HG03039 (cell line): ENCODE measurements at regions not wholly inside any gene's neighbourhood (a gene's known extent, or its start where the extent isn't known, plus 50 kb on each side); places are given as distances from the start of the nearest gene placed in this dataset.

ENCODE experiments used
- ATAC-seq: cut with Tn5 transposase; IDR thresholded peaks from one replicate; pipeline ENCODE4 v1.9.1; 2021; ENCODE audit warnings: mild to moderate bottlenecking, moderate library complexity; ENCODE audit not compliant: unreplicated experiment

DNA sequence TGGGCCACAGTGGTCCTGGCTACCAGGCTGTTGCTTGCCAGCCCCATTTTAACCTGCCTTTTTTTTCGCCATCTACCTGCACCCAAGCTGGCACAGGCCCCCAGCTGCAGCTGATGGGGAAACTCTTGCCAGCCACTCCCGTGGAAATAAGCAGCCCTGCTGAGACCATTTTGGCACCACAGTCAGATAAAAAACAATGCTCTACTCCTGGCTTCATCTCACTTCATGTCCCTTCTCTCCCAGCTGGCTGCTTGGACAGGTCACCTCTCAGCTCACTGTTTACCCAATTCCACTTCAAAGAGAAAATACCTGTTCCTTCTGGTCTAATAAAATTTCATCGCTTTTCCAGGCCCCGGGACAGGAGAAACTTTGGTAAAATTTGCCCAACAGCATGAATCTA, 322.6 kb upstream of the SLC30A5 start:
- ATAC-seq: no peak

DNA sequence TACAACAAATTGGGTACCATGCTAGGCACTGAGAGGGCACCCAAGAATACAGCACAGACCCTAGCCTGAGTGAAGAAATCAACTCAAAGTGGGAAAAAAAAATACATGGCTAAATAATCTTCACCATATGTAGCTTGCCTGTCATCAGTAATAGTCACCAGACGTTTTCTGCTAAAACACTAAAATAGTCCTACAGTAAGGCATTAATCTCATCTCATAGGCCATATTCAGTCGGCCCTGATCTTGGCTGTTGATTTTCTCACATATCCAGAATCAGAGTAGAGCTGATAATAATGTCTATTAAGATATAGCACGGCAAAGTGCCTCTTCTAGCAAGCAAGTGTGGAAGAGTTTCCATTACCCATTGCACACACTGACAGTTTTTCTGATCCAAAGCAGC, 322.1 kb upstream of the SLC30A5 start:
- ATAC-seq: no peak

DNA sequence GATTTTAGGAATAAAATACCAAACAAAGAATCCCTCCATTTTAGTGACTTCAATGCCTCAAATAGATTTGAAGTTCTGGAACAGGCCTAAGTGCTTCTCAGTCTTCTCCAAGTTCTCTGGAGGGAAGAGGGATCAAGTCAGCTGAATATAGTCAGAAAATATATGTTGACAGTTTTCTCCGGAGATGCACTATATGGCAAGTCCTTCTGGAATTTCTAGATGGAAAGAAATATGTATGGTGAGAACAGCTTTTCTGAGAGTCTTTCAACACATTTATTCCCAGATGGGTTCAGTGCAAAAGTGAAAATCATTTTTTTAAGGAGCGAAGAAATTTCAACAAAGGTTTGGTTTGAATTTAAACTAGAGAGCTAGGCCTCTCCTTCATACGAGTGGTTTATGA, 317.4 kb upstream of the SLC30A5 start:
- ATAC-seq: no peak

DNA sequence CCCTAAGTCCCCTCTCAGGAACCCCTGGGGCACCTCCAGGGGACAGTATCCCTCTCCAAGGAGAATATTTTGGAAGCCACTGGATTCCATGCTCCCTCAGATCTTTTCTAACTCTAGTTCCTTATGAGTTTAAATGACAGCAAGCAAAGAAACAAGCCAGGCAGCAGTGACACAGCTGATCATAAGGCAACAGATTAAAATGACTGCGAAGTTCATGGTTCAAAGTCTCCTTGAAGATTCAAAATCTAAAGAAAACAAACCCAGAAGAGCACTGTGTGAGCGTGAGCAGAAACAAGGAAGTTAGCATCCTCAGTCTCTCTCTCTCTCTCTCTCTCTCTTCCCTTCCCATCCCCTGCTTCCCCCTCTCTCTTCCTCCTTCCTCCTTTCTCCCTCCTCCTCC, 316.7 kb upstream of the SLC30A5 start:
- ATAC-seq: no peak

DNA sequence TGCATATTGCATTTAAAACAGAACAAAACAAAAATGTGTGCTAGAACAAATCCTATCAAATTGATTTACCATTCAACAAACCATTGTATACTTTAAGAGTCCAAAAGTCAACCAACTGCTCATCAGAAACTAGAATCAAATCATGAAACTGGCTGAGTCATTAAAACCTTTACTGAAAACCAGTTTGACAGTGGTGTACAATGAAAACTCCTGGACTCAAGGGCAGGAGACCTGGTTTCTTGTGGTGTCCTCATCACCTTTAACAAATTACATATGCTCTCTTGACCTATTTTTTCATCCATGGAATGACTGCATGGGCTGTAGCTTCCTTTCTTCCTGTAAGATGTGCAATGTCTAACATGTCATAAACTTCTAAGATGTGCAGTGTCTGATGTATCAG, 315.3 kb upstream of the SLC30A5 start:
- no peak for ATAC-seq

DNA sequence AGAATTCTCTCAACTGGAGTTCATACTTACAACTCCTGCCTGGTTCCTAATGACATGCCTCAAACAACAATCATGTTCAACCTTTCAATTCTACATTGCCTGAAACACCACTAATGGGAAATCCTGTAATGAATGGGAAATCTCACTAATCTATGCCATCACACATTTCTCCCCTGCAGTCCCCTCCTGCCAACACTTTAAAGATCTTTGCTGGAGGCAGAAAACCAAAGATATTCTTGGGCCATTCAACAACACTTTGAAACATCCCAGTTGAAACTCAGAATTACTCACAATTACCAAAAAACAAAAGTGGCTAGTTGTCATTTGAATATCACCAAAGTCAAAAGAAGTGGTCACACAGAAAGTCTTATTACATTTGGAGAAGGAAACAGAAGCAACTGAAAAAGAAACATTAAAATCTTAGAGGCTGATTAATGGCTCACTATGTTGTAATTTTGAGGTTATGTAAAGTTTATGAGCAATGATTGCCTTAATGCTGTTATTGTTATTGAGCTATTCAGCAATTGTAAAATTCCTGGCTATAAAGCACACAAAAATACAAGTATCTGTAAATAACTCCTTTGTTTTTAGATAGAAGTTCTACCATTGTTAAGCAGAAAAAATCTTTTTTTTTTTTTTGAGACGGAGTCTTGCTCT, 313.4 kb upstream of the SLC30A5 start:
- ATAC-seq: no peak

DNA sequence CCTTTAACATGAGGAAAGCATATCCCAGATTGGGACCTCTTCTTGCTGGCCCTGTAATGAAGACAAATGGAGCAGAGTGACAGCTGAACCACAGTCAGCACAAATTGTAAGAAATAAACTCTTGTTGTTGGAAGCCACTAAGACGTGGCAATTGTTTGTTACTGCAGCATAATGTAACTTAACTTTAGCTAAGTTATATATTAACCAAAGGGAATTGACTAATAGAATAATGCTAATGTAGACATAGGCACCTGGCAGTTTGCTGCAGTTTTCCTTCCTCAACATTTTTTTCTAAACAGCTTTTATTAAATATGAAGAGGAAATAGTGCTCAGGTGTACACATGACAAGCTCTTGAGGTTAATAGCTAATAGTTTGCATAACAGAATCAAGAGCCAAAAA, 300.7 kb upstream of the SLC30A5 start:
- ATAC-seq: no peak

DNA sequence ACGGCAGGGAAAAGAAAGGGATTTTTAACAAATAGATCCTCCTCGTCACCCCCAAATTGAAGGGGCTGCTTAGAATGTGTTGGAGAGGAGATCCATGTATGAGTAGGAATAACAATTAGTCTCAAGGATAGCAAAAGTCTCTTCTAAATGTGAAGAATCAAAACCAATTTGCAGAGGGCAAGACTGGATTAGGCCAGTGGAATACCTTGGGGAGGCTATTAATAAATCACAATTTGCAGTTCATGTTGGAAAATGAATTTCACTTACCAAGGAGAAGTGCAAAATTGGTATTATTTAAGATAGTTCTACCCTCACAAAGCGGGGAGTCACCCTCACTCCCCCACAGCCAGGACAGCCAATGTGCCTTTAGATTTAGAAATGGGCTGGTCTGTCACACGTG, 299.8 kb upstream of the SLC30A5 start:
- ATAC-seq: no peak

DNA sequence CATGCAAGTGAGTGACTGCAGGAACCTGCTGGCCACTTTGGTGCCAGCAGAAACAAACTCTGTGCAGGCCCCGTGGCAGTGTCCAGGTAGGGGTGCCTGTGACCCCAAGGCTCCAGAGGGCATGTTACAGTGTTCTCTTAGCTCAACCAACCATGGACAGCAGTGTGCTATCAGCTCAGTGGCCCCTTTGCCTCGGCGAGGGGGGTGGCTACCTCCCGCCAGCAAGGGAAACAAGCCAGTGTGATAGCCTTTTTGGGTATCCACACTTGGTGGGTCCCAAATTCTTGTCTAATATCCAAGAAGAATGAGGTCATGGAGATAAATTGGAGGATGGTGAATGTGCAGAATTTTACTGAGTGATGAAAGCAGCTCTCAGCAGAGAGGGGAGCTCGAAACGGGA, 298.6 kb upstream of the SLC30A5 start:
- ATAC-seq: no peak

DNA sequence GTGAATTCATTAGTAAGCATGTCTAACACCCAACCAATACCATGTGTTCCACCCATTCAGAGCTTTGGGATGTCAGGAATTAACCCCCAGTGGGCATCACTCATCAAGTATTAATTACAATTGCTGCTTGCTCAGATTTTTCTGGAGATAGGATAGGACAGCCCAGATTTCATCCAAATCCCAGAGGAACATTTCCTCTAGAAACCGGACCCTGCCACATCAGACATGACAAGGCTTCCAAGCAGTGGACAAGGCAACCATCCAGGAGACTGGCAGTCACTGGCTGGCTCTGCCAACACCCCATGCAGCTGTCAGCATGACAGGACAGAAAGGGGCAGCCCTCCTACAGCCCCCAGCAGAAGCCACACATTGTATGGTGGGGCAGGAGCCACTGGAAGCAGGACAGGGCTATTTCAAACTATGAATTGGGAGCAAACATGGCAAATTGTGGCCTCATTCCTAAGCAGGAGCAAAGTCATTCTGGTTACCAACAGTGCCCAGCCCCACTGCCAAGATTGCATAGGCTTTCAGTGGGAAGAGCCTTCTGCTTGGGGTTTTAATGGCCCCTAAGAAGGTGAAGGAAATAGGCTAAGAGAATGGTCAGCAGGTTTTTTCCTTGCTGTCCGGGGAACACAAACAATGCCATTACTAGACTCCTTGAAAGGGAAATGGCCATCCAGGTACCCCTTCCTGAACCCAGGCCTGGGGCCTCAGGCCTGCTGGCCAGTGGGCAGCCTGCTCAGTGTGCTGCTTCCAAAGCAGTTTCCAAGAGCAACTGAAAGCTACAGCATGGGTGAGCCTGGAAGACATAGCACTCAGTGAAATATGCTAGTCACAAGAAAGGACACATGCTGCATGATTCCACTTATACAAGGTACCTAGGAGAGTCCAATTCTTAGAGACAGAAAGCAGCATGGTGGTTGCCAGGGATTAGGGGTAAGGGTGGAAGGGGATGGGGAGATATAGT, 294.7 kb upstream of the SLC30A5 start:
- no peak for ATAC-seq

DNA sequence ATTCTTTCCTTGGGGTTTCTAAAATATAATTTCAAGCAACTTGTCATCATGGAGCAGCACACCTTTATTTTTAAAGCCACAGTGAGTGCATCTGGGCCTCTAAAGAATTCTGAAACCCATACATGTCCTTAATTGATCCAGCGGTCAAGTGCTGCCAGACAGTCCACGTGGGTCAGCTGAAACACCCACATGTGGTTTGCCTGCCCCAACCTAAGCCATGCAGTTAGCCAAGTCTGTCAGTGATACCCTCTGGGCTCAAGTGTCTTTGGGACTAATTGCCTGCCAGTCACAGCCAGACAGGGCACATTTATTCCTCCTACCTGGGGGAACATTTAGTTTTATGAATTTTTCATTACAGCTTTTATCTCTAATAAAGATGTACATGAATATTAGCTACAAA, 291.4 kb upstream of the SLC30A5 start:
- ATAC-seq: no peak

DNA sequence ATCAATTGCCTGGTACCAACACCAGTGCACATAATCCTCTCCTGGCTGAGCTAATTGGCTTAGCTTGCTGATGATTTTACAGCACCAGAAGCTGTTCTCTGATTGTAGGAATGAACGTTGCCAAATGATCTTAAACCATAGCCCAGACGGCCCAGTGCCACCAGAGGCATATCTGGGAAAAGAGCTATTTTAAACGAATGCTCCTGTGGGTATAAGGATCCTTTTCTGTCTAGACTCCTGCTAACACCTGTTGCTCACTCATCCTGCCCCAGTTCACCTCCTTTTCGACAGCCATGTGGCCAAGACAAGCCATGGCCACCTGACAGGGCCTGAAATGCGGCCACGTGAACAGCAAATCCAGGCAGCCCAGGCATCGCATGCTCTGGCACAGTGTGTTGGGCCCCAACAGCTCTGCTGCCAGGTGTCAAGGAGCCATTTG, 289.9 kb upstream of the SLC30A5 start:
- ATAC-seq: no peak

DNA sequence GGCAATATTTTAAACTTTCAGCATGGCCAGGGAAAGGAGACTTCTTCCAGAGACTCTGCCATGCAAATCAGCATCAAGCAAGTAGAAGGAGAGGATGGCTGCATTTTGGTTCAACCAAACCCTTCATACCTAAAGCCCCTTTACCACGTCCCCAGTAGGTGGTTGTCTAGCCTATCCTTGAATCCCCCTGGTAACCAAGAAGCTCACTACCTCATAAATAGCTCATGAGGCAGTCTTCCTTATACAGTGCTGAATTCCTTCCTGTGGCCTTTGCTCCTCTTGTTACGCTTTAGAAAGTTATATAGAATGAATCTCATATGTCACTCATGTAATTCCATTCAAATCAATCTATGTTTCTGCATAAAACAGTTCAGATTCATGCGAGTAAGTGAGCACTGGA, 289.5 kb upstream of the SLC30A5 start:
- no peak for ATAC-seq

DNA sequence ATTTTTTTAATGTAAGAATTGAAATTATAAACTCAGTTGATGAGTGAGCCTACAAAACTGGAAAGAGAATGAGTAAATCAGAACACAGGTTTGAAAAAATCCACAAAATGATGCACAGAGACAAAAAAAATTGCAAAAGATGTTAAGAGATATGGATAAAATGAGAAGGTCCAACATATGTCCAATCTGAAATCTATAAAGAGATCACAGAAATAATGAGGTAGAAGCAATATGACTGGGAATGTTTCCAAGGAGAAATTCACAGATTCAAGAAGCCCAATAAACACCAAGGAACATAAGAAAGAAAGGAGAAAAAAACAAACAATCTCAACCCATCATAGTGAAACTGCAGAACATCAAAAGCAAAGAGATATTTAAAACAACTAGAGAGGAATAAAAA, 288.4 kb upstream of the SLC30A5 start:
- no peak for ATAC-seq

DNA sequence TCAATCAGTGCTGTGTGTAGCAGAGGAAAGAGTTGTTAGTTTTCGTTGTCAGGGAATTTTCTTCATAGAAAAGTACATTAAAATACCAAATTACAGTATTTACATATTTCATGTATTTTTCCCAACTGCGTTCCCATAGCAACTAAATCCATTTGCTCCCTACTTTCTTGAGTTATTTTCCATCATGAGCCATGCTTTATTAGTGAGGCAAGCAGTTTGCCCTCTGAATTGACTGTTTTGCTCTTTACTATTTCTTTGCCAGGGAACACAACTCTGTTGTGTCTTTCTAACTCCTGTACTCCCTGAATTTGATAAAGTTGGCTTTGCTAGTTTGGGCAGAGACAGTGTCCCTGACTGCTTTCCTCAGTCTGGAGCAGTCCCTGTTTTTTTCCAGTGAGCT, 276.2 kb upstream of the SLC30A5 start:
- no peak for ATAC-seq

DNA sequence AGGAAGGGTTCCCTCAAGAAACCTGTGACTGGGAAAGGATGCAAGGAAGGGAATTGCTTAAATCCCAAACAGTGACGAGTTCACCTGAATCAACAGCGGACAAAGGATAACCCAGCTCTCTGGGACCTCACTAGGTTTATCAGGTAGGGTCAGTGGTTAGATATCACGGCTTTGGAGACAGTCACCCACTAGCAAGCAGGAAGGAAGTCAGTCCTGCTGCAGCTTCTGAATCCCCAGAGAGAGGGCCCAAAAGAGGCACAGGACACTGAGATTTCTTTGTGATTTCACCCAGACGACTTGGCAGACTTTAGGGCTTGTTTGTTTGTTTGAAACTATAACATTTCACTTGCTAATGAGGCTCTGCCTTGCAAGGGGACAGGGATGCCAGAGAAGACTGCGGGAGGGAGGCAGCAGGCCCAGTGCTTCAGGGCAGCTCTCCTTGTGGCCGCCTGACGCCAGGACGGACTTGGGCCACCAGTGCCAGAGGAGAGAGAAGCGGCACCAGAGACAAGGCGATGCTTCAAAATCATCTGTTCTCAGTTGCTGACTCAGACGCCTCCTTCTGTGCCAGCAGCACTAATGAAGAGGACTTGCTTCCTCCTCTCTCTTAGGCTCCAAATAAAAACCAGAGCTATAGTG, 275.6 kb upstream of the SLC30A5 start:
- ATAC-seq: no peak

DNA sequence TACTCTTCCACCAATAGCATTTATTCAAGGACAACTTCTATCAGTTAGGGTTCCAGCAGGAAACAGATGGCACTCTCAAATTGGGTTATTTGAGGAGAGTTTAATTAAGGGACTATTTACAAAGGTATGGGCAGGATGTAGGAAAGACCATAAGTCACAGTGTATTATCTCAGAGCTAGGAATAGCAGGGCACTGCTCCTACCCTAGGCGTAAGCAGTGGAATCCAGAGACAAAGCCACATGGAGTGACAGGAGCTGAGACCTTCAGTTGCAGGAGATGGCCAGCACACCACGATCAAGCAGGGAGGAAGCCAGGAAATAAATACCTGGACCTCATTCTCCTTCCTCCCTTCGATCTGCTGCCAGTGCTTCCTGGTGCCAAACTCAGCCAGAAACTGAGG, 274.9 kb upstream of the SLC30A5 start:
- no peak for ATAC-seq

DNA sequence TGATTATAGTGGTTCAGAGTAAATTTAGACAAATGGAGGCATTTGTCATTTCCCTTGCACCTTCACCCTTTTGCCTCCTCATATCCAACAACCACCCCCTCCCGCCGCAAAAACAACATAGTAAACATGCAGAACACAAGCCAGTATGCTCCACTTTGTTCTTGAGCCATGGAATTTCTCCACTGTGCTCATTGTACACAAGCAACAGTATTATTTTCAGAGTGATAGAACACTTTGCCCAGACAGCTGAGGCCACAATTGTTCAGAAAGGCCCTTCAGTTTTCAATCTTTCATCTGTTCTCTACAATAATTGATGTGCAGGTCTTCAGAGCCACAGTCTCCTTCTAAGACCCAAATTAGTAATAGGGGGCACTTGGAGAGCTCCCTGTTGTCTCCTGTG, 272.8 kb upstream of the SLC30A5 start:
- ATAC-seq: no peak

DNA sequence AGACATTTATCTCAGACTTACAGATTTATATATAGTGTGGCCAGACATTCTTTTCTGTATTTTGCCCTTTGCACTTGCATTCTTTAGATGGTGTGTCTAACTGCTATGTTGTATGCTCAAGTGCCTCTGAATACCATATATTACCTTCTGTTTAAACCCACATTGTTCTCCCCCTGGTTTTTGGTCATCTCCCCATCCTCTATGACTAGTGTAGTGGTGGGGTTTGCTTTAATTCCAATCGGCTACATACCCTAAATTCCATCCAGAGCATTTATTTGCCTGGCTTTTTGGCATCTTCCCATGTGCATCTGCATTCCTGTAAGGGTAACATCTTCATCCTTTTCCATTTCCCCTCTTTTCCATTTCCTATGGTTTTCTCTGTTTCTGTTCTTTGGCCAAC, 271.0 kb upstream of the SLC30A5 start:
- ATAC-seq: no peak

DNA sequence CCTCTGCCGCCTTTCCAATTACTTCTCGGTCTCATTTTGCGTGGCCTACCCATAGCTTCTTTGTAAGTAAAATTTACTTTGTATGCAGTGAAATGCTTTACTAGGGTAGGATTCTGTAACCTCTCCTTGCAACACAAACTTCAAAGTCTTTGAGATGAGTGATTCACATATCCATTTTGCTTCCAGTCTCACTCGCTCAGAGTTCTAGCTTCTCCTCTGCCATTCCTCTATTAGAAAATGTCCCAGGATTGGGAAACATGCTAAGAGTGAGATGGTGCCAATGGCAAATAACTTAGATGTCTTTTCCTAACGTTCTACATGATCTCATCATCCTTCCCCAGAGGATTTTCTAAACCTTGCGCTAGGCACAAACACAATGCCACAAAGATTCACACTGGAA, 270.5 kb upstream of the SLC30A5 start:
- no peak for ATAC-seq

DNA sequence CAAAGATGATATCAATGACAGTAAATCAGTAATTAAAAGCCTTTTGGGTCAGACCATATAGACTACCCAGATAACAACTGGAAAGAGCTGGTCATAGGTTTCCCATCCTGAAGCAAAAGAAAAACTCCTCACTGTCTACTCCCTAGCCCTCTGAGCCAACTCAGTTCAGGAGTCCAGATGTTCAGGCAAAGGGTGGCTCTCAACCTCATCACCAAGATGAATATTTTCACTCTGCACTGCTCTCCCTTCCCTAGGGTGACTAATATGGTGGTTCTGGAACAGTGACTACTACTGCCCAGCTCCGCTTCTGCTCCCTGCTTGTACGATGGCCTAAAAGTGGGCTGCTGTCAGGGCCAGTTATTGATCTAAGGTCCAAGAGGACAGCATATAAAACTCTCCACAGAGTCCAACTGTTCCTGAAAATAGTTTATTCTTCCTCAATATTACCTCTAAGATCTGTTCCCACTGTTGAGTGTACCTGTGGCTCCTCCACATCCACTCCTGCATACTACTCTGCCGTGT, 263.4 kb upstream of the SLC30A5 start:
- no peak for ATAC-seq
